ENCODE measurements at regions not wholly inside any gene's neighbourhood (a gene's known extent, or its start where the extent isn't known, plus 50 kb on each side); places are given as distances from the start of the nearest gene placed in this dataset.

DNA sequence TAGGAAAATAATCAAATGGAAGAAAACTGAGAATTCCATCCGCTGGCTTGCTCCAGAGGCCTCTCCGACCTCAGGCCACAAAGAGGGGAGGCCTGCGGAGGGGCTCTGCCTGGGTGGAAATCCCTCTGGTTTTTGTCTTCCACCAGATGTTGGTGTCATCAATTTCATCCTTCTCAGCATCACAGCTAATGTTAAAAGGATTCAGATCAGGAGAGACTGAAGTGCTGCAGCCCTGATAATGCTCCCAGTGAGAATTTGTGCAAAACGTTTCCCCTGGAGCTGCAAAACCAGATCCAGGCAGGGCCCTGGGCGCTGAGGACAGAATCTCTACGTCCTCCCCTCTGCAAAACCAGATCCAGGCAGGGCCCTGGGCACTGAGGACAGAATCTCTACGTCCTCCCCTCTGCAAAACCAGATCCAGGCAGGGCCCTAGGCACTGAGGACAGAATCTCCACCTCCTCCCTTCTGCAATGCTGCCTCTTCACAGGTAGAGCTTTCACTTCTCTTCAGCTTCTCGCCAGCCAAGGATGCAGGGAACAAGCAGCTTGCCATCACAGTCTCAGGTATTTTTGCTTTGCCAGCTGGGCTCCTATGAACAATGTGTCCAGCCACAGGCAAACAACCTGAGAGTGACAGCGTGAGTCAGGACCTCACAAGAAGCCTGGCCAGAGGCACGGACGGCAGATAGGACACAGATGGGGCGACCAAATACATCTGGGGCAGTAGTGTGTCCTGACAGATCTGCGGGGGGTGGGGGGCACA, 81.2 kb downstream of the TMEM18 start (continued):
- TF ChIP-seq, protein P1, sequence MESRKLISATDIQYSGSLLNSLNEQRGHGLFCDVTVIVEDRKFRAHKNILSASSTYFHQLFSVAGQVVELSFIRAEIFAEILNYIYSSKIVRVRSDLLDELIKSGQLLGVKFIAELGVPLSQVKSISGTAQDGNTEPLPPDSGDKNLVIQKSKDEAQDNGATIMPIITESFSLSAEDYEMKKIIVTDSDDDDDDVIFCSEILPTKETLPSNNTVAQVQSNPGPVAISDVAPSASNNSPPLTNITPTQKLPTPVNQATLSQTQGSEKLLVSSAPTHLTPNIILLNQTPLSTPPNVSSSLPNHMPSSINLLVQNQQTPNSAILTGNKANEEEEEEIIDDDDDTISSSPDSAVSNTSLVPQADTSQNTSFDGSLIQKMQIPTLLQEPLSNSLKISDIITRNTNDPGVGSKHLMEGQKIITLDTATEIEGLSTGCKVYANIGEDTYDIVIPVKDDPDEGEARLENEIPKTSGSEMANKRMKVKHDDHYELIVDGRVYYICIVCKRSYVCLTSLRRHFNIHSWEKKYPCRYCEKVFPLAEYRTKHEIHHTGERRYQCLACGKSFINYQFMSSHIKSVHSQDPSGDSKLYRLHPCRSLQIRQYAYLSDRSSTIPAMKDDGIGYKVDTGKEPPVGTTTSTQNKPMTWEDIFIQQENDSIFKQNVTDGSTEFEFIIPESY (IDR thresholded peaks at IDR 0.05; ENCODE audit: extremely low read depth, insufficient replicate concordance, low read length) = no peak
- TF ChIP-seq, protein P2, sequence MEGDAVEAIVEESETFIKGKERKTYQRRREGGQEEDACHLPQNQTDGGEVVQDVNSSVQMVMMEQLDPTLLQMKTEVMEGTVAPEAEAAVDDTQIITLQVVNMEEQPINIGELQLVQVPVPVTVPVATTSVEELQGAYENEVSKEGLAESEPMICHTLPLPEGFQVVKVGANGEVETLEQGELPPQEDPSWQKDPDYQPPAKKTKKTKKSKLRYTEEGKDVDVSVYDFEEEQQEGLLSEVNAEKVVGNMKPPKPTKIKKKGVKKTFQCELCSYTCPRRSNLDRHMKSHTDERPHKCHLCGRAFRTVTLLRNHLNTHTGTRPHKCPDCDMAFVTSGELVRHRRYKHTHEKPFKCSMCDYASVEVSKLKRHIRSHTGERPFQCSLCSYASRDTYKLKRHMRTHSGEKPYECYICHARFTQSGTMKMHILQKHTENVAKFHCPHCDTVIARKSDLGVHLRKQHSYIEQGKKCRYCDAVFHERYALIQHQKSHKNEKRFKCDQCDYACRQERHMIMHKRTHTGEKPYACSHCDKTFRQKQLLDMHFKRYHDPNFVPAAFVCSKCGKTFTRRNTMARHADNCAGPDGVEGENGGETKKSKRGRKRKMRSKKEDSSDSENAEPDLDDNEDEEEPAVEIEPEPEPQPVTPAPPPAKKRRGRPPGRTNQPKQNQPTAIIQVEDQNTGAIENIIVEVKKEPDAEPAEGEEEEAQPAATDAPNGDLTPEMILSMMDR (IDR thresholded peaks at IDR 0.05 in 2 of 3, conservative IDR thresholded peaks at IDR 0.05 in 1 of 3; ENCODE audit: borderline replicate concordance in 1 of 3, insufficient read depth in 1 of 3, low read depth in 2 of 3, low read length in 2 of 3) = no peak

DNA sequence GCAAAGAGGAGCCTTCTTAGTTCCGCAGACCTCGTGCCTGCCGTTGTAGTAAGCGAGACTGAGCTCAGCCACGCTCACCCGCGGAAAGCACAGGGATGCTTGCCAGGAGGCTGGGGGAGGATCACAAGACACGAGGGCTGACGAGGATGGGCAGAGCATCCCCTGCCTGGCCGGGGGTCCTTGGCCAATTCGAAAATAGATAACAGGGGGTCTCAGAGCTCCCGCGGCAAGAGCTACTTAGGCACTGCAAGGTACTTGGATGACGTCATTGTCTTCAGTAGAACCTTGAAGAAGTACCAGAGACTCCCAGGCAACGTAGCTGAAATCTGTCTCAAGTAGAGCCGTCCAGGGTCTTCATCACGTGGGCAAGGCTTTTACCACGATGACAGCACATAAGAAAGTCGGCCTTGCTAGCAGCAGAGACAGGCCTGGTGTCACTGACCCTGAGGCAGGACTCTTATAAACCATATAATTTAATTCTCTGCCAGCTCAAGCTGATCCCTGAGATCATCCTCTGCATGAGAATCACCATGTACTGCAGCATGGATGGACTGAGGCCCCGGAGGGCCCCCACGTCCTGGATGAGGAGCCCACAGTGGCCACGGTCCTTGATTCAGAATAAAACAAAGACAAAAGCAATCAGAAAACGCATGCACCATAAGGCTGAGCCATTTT, 81.9 kb downstream of the TMEM18 start:
- DNase-seq (ENCODE audit: low read depth, low spot score) (no peak), ATAC-seq (no peak)
- TF ChIP-seq YY1 (IDR thresholded peaks at IDR 0.05; ENCODE audit: extremely low read depth, insufficient replicate concordance, low read depth, low read length) (no peak), CBX3 (IDR thresholded peaks at IDR 0.05; ENCODE audit: low read depth) (no peak), JUND (IDR thresholded peaks at IDR 0.05) (no peak), ZFX (IDR thresholded peaks at IDR 0.05) (no peak)
- TF ChIP-seq, protein P3, sequence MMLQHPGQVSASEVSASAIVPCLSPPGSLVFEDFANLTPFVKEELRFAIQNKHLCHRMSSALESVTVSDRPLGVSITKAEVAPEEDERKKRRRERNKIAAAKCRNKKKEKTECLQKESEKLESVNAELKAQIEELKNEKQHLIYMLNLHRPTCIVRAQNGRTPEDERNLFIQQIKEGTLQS (IDR thresholded peaks at IDR 0.05) = no peak
- Histone ChIP-seq H3K36me3 (ENCODE audit: control insufficient read depth in 1 of 2, insufficient read depth in 2 of 2, low read length in 2 of 2) (no peaks in the 10 kb centered on the region), H3K4me3 (replicated peaks in 1 of 2; ENCODE audit: low read depth in 1 of 2, low read length in 2 of 2) (no peak overlapping the region), H3K9ac (ENCODE audit: low read length) (no peak overlapping the region), H3K9me2 (ENCODE audit: insufficient read depth) (no peaks in the 10 kb centered on the region), H3K27ac (ENCODE audit: low read depth, low read length) (no peak overlapping the region), H3K27me3 (ENCODE audit: insufficient read depth, low read length) (no peaks in the 10 kb centered on the region), H3K4me2 (ENCODE audit: low read length) (no peak overlapping the region), H3K9me3 (ENCODE audit: control insufficient read depth in 1 of 2, insufficient read depth in 1 of 2, low read depth in 1 of 2, low read length in 2 of 2) (no peaks in the 10 kb centered on the region), H3K79me2 (ENCODE audit: insufficient read depth, low read length) (no peaks in the 10 kb centered on the region), H4K20me1 (ENCODE audit: insufficient read depth) (no peaks in the 10 kb centered on the region), H3K4me1 (ENCODE audit: control insufficient read depth in 1 of 2, insufficient read depth in 2 of 2, low read length in 2 of 2) (no peaks in the 10 kb centered on the region), H2AFZ (ENCODE audit: low read depth, low read length, poor library complexity, severe bottlenecking) (no peak overlapping the region)
- BruUV-seq (replicated peaks) = no TSS peak
- CTCF ChIA-PET = no interaction called here
- POLR2A ChIA-PET = no interaction called here
- intact Hi-C loops (cut with micrococcal nuclease) = no loop called here
- RAD21 ChIA-PET (ENCODE audit: low non-redundant PET in 1 of 2, low total read pairs in 2 of 2, uncharacterized antibody in 2 of 2, unreplicated experiment in 2 of 2) = no interaction called here

Measured in HCT116 (cell line).